Amniotic epithelial cell (primary cell): ENCODE measurements at regions not wholly inside any gene's neighbourhood (a gene's known extent, or its start where the extent isn't known, plus 50 kb on each side); places are given as distances from the start of the nearest gene placed in this dataset.

Source experiments
- DNase-seq: peaks from one replicate; pipeline ENCODE4 v3.0.0-alpha.2; 2010; ENCODE audit warnings: low read depth

- DNase-seq: no peak
These were observed 203.7 kb upstream of the ARX start for GRCh38 chrX:25219480-25219879.

GRCh38 chrX:25213611-25214010 is 197.8 kb upstream of the ARX start:
- no peak for DNase-seq

- no peak for DNase-seq
These were observed 192.2 kb upstream of the ARX start for GRCh38 chrX:25207803-25208475.

- DNase-seq: no peak
These were observed 191.0 kb upstream of the ARX start for GRCh38 chrX:25206778-25207177.

GRCh38 chrX:25204182-25204581 is 188.4 kb upstream of the ARX start:
- no peak for DNase-seq

- no peak for DNase-seq
These were observed 187.1 kb upstream of the ARX start for GRCh38 chrX:25202827-25203226.

GRCh38 chrX:25198891-25199290 is 183.1 kb upstream of the ARX start:
- no peak for DNase-seq

GRCh38 chrX:25198253-25198652 is 182.5 kb upstream of the ARX start:
- DNase-seq: no peak

GRCh38 chrX:25196221-25196620 is 180.5 kb upstream of the ARX start:
- DNase-seq: no peak

GRCh38 chrX:25191403-25191802 is 175.6 kb upstream of the ARX start:
- no peak for DNase-seq

- no peak for DNase-seq
These were observed 166.0 kb upstream of the ARX start for GRCh38 chrX:25181775-25182174.

- DNase-seq: no peak
These were observed 164.5 kb upstream of the ARX start for GRCh38 chrX:25180242-25180641.

- DNase-seq: no peak
These were observed 162.8 kb upstream of the ARX start for GRCh38 chrX:25178555-25178954.

GRCh38 chrX:25175743-25176142 is 160.0 kb upstream of the ARX start:
- DNase-seq: no peak

GRCh38 chrX:25175171-25175570 is 159.4 kb upstream of the ARX start:
- DNase-seq: no peak

GRCh38 chrX:25166546-25166945 is 150.8 kb upstream of the ARX start:
- no peak for DNase-seq

GRCh38 chrX:25166145-25166544 is 150.4 kb upstream of the ARX start:
- no peak for DNase-seq

GRCh38 chrX:25158635-25159034 is 142.9 kb upstream of the ARX start:
- DNase-seq: no peak

GRCh38 chrX:25156832-25157231 is 141.1 kb upstream of the ARX start:
- no peak for DNase-seq

GRCh38 chrX:25156323-25156722 is 140.6 kb upstream of the ARX start:
- no peak for DNase-seq

GRCh38 chrX:25154168-25154567 is 138.4 kb upstream of the ARX start:
- no peak for DNase-seq

GRCh38 chrX:25151749-25152148 is 136.0 kb upstream of the ARX start:
- DNase-seq: no peak

- peak; percentile 29 for DNase-seq
These were observed 128.5 kb upstream of the ARX start for GRCh38 chrX:25144043-25144940.

GRCh38 chrX:25143596-25143995 is 127.8 kb upstream of the ARX start:
- no peak for DNase-seq
